T47D (cell line): ENCODE measurements at regions not wholly inside any gene's neighbourhood (a gene's known extent, or its start where the extent isn't known, plus 50 kb on each side); places are given as distances from the start of the nearest gene placed in this dataset.

Experiments used
- DNase-seq, 2 experiments: peaks; one replicate each; pipeline versions ENCODE4 v3.0.0 to v3.0.0-alpha.2; 2011 to 2012; ENCODE audit warnings: low read depth in 1 of 2, low spot score in 1 of 2
- JUND ChIP-seq: IDR thresholded peaks from 2 replicates; pipeline ENCODE4 v1.6.1; 2012; ENCODE audit warnings: low read depth
- in situ Hi-C: cut with HindIII; loops from 2 replicates; pipeline ENCODE4 v1.10.0; 2016; ENCODE audit warnings: low sequenced_read_pairs, low pct_unique_long_range_greater_than_20kb

DNA sequence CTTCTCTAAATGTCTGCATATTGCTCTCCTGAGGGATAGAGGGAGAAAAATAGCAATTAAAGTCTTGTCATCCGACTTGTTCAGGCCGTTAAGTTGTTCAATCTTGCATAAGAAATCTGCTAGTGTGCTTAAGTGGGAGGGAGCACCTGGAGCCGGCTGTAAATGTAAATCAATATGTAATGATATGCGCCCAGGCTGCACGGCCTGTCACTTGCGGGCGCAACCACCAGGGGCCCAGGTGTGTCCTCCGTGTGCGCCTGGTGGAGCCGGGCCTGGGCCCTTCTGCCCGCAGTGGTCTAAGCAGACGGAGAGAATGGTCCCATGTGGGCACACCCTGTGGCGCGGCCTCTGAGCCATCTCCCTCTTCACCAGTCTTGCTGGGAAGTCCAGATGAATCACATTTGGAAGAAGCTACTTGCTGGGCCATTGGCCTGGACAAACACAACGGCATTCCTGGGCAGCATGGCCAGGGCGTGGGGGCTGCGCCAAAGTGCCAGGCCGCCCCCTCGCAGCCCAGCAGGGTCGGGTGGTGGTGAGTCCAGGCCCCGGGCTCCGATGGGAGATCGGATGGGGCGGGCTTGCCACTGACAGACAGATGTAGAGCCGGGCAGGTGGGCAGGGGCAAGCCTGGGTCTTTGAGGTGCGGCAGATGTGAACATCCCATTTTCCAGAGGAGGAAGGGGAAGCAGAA lies 193.3 kb upstream of the C14orf180 start:
- TF ChIP-seq JUND: no peak
- DNase-seq: no peak
- in situ Hi-C loops: no loop called here

- in situ Hi-C loops: no loop called here
- no peak for DNase-seq
- TF ChIP-seq JUND: no peak
Observed at GRCh38 chr14:104387022-104388010, 192.2 kb upstream of the C14orf180 start.

GRCh38 chr14:104388011-104388521 lies 191.5 kb upstream of the C14orf180 start:
- DNase-seq: no peak
- TF ChIP-seq JUND: no peak
- in situ Hi-C loops: no loop called here

GRCh38 chr14:104388541-104389325 lies 190.8 kb upstream of the C14orf180 start:
- no peak for TF ChIP-seq JUND
- DNase-seq: no peak
- in situ Hi-C loops: no loop called here

DNA sequence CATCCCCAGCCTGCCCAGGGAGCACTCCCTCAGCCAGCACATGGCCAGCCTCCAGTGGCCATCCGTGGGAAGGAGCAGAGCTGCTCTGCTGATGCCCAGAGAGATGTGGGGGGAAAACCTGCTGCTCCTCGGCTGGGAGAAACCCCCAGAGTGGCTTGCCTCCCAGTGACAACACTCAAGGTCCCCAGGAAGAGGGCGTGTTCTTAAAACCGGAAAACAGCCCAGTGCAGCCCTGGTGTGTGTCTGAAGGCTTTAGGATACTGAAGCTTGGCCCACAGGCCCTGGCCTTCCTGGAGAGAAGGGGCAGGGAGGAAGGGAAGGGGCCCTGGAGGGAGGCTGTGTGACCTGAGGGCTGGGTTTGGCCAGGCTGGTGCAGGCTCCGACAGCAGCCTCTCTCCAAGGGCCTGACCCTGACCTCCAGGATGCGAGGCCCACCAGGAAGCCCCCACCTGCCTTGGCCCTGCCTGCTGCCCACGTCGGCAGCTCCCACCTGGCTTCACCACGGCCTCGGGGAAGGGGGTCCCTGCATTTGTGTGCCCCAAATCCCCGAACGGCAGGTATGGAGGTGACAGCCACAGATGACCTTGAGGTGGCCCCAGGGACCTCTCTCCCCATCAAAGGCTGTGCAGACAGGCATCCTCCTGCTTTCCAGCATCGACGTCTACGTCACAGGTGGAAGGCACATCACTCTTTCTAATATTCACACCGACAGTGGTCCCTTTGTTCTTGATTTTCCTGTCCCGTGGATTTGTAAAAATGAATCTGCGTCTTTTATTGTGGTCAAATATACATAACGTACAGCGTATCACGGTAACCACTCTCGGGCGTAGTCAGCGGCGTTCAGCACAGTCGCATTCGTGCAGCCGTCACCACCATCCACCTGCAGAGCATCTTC lies 190.0 kb upstream of the C14orf180 start:
- no peak for TF ChIP-seq JUND
- no peak for DNase-seq
- in situ Hi-C loops: no loop called here

GRCh38 chr14:104390221-104390931 lies 189.2 kb upstream of the C14orf180 start:
- in situ Hi-C loops: no loop called here
- no peak for DNase-seq
- TF ChIP-seq JUND: no peak

GRCh38 chr14:104390941-104391901 lies 188.3 kb upstream of the C14orf180 start:
- in situ Hi-C loops: no loop called here
- TF ChIP-seq JUND: no peak

DNA sequence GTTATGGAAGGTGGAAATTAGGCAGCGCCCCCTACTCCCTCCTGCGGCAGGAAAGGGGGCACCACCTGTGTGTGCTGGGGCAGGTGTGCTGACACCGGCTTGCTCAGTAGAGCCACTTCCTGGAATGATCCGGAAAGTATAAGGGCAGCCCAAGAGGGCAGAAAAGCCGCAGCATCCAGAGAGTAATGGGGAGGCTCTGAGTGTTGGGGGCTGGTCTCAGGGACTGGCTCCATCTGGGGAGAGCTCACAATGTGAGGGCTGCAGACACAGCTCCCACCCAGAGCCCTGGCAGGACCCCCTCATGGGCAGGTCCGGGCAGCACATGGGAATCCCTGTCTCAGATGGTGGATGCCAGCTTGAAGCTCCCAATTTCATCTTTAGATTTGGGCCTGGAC lies 187.6 kb upstream of the C14orf180 start:
- no peak for DNase-seq
- TF ChIP-seq JUND: no peak
- in situ Hi-C loops: no loop called here

More at GRCh38 chr14:104390941-104391901, 188.3 kb upstream of the C14orf180 start:
- DNase-seq: no peak

DNA sequence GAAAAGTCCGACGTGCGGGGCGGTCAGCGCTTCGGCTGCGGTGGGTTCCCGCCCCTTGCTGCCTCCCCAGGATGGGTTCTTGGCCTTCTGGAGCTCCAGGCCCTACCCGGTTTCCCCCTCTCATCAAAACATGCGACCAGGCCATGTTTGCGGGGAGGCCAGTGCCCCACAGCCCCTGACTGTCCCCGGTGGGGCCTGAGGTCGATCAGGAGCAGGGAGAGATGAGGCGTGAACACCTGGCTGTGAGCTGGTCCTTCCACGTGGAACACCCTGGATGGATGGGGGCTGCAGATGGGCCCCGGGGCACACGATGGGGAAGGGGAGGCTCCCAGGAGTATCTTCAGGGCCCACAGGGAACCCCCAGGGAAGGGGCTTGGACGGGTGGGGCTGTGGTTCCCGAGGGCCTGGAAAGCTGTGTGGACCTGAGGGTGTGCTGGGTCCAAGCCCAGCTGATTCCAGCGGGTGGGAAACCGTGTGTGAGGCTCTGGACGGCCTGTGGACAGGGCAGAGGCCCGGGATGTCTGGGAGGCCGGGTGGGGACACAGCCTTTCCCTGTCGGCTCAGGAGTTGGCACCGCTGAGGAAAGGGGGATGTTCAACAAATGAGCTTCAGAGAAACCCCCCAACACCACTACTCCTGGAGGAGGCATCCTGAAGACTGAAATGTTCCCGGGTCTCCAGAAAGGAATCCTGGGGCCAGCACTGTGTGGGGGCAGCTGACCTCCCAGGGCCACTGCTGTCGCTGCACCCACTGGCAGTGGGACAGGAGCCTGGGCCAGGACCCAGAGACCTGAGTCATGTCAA lies 187.0 kb upstream of the C14orf180 start:
- in situ Hi-C loops: no loop called here
- TF ChIP-seq JUND: no peak

More for the DNA sequence above, 187.0 kb upstream of the C14orf180 start:
- no peak for DNase-seq
